ENCODE measurements at regions not wholly inside any gene's neighbourhood (a gene's known extent, or its start where the extent isn't known, plus 50 kb on each side); places are given as distances from the start of the nearest gene placed in this dataset.
A peak's percentile ranks its signal among the peaks of the same experiment; 100 is the strongest.
"Not testable (repeated sequence)": the region's sequence is repeated elsewhere in the genome, so short reads cannot be mapped to it uniquely, and the experiment has no call there.

- Histone ChIP-seq H3K4me1 (ENCODE audit: insufficient read depth, low read length) (no peaks in the 10 kb centered on the region), H3K27ac (ENCODE audit: low read depth, low read length) (no peak overlapping the region), H3K36me3 (ENCODE audit: insufficient read depth, low read length) (no peaks in the 10 kb centered on the region), H3K4me3 (ENCODE audit: low read length in 2 of 2) (no peak overlapping the region), H3K9me3 (ENCODE audit: control insufficient read depth in 1 of 2, low read length in 2 of 2) (peaks cover 0 to 7% of the 10 kb centered on the region in 2 donors), H3K27me3 (ENCODE audit: insufficient read depth, low read length) (no peaks in the 10 kb centered on the region)
- Mint-ChIP-seq H3K4me3 (no peak overlapping the region), H3K4me1 (no peaks in the 10 kb centered on the region), H3K9me3 (peaks cover 0 to 34% (median 25%) of the 10 kb centered on the region in 8 donors), H3K36me3 (peaks cover 4 to 11% of the 10 kb centered on the region in 2 donors), H3K27ac (no peak overlapping the region), H3K27me3 (peaks cover 2 to 6% of the 10 kb centered on the region in 2 donors)
- intact Hi-C loops (cut with micrococcal nuclease), result no loop called here
- ChIA-PET POLR2A (ENCODE audit: partially characterized antibody) (no interaction called here), CTCF (ENCODE audit: partially characterized antibody) (no interaction called here)
- DNase-seq, result no peak
Measured at GRCh38 chr2:161480123-161480522, 64.0 kb downstream of the TBR1 start.

GRCh38 chr2:161481619-161482018 lies 65.5 kb downstream of the TBR1 start:
- ChIA-PET CTCF (ENCODE audit: partially characterized antibody) (no interaction called here), POLR2A (ENCODE audit: partially characterized antibody) (no interaction called here)
- H3K36me3 Mint-ChIP-seq, result peaks cover 4 to 11% of the 10 kb centered on the region in 2 donors
- no peak overlapping the region for H3K4me3 ChIP-seq (ENCODE audit: low read length in 2 of 2)
- H3K27ac Mint-ChIP-seq, result no peak overlapping the region
- H3K27me3 Mint-ChIP-seq, result peaks cover 2 to 4% of the 10 kb centered on the region in 2 donors
- peaks cover 0 to 34% (median 23%) of the 10 kb centered on the region in 8 donors for H3K9me3 Mint-ChIP-seq
- H3K27ac ChIP-seq (ENCODE audit: low read depth, low read length), result no peak overlapping the region
- no peaks in the 10 kb centered on the region for H3K4me1 ChIP-seq (ENCODE audit: insufficient read depth, low read length)
- DNase-seq, result no peak
- peak overlapping the region in 1 of 8 donors; percentile 31 for H3K4me3 Mint-ChIP-seq
- intact Hi-C loops (cut with micrococcal nuclease), result no loop called here
- no peaks in the 10 kb centered on the region for H3K4me1 Mint-ChIP-seq
- no peaks in the 10 kb centered on the region for H3K27me3 ChIP-seq (ENCODE audit: insufficient read depth, low read length)
- no peaks in the 10 kb centered on the region for H3K36me3 ChIP-seq (ENCODE audit: insufficient read depth, low read length)
- peaks cover 0 to 7% of the 10 kb centered on the region in 2 donors for H3K9me3 ChIP-seq (ENCODE audit: control insufficient read depth in 1 of 2, low read length in 2 of 2)

- CTCF ChIA-PET (ENCODE audit: partially characterized antibody), result no interaction called here
- POLR2A ChIA-PET (ENCODE audit: partially characterized antibody), result no interaction called here
Measured at GRCh38 chr2:161484061-161484460, 68.0 kb downstream of the TBR1 start.

GRCh38 chr2:161486111-161486510 lies 70.0 kb downstream of the TBR1 start:
- Mint-ChIP-seq H3K36me3 (peaks cover 4 to 5% of the 10 kb centered on the region in 2 donors), H3K9me3 (peaks cover 0 to 20% (median 14%) of the 10 kb centered on the region in 8 donors), H3K27me3 (peaks cover 7 to 9% of the 10 kb centered on the region in 2 donors), H3K4me1 (no peaks in the 10 kb centered on the region), H3K4me3 (no peak overlapping the region), H3K27ac (no peak overlapping the region)
- Histone ChIP-seq H3K9me3 (ENCODE audit: control insufficient read depth in 1 of 2, low read length in 2 of 2) (peaks cover 0 to 7% of the 10 kb centered on the region in 2 donors), H3K4me1 (ENCODE audit: insufficient read depth, low read length) (no peaks in the 10 kb centered on the region), H3K36me3 (ENCODE audit: insufficient read depth, low read length) (no peaks in the 10 kb centered on the region), H3K27me3 (ENCODE audit: insufficient read depth, low read length) (no peaks in the 10 kb centered on the region), H3K4me3 (ENCODE audit: low read length in 2 of 2) (no peak overlapping the region), H3K27ac (ENCODE audit: low read depth, low read length) (no peak overlapping the region)
- DNase-seq, result no peak
- intact Hi-C loops (cut with micrococcal nuclease), result no loop called here
- CTCF ChIA-PET (ENCODE audit: partially characterized antibody), result no interaction called here
- POLR2A ChIA-PET (ENCODE audit: partially characterized antibody), result no interaction called here

More at GRCh38 chr2:161484061-161484460, 68.0 kb downstream of the TBR1 start:
- no peak overlapping the region for H3K27ac ChIP-seq (ENCODE audit: low read depth, low read length)
- Mint-ChIP-seq H3K9me3 (peaks cover 0 to 32% (median 23%) of the 10 kb centered on the region in 8 donors), H3K27ac (no peak overlapping the region), H3K4me3 (no peak overlapping the region), H3K4me1 (no peaks in the 10 kb centered on the region), H3K27me3 (peaks cover 2 to 9% of the 10 kb centered on the region in 2 donors), H3K36me3 (peaks cover 4 to 11% of the 10 kb centered on the region in 2 donors)
- peaks cover 0 to 7% of the 10 kb centered on the region in 2 donors for H3K9me3 ChIP-seq (ENCODE audit: control insufficient read depth in 1 of 2, low read length in 2 of 2)
- intact Hi-C loops (cut with micrococcal nuclease), result no loop called here
- H3K4me3 ChIP-seq (ENCODE audit: low read length in 2 of 2), result no peak overlapping the region
- no peaks in the 10 kb centered on the region for H3K36me3 ChIP-seq (ENCODE audit: insufficient read depth, low read length)
- DNase-seq, result no peak
- H3K4me1 ChIP-seq (ENCODE audit: insufficient read depth, low read length), result no peaks in the 10 kb centered on the region
- H3K27me3 ChIP-seq (ENCODE audit: insufficient read depth, low read length), result no peaks in the 10 kb centered on the region

- Histone ChIP-seq H3K36me3 (ENCODE audit: insufficient read depth, low read length) (no peaks in the 10 kb centered on the region), H3K27ac (ENCODE audit: low read depth, low read length) (no peak overlapping the region), H3K27me3 (ENCODE audit: insufficient read depth, low read length) (no peaks in the 10 kb centered on the region), H3K9me3 (ENCODE audit: control insufficient read depth in 1 of 2, low read length in 2 of 2) (no peaks in the 10 kb centered on the region), H3K4me1 (ENCODE audit: insufficient read depth, low read length) (no peaks in the 10 kb centered on the region), H3K4me3 (ENCODE audit: low read length in 2 of 2) (no peak overlapping the region)
- no peak overlapping the region for H3K27ac Mint-ChIP-seq
- no peaks in the 10 kb centered on the region for H3K4me1 Mint-ChIP-seq
- CTCF ChIA-PET (ENCODE audit: partially characterized antibody), result no interaction called here
- no peaks in the 10 kb centered on the region for H3K36me3 Mint-ChIP-seq
- peaks cover 0 to 5% (median 0%) of the 10 kb centered on the region in 8 donors for H3K9me3 Mint-ChIP-seq
- no peak for DNase-seq
- intact Hi-C loops (cut with micrococcal nuclease), result no loop called here
- peaks cover 5% of the 10 kb centered on the region in 2 donors for H3K27me3 Mint-ChIP-seq
- POLR2A ChIA-PET (ENCODE audit: partially characterized antibody), result no interaction called here
- H3K4me3 Mint-ChIP-seq, result no peak overlapping the region
Measured at GRCh38 chr2:161488131-161488699, 72.1 kb downstream of the TBR1 start.

GRCh38 chr2:161488879-161489278 lies 72.8 kb downstream of the TBR1 start:
- Histone ChIP-seq H3K4me1 (ENCODE audit: insufficient read depth, low read length) (no peaks in the 10 kb centered on the region), H3K27ac (ENCODE audit: low read depth, low read length) (no peak overlapping the region), H3K27me3 (ENCODE audit: insufficient read depth, low read length) (no peaks in the 10 kb centered on the region), H3K4me3 (ENCODE audit: low read length in 2 of 2) (no peak overlapping the region), H3K9me3 (ENCODE audit: control insufficient read depth in 1 of 2, low read length in 2 of 2) (no peaks in the 10 kb centered on the region), H3K36me3 (ENCODE audit: insufficient read depth, low read length) (no peaks in the 10 kb centered on the region)
- Mint-ChIP-seq H3K9me3 (peaks cover 0 to 5% (median 0%) of the 10 kb centered on the region in 8 donors), H3K27ac (no peak overlapping the region), H3K4me3 (no peak overlapping the region), H3K4me1 (no peaks in the 10 kb centered on the region), H3K36me3 (no peaks in the 10 kb centered on the region), H3K27me3 (peaks cover 5% of the 10 kb centered on the region in 2 donors)
- ChIA-PET CTCF (ENCODE audit: partially characterized antibody) (no interaction called here), POLR2A (ENCODE audit: partially characterized antibody) (no interaction called here)
- intact Hi-C loops (cut with micrococcal nuclease), result no loop called here
- no peak for DNase-seq

GRCh38 chr2:161500892-161501610 lies 85.0 kb downstream of the TBR1 start:
- H3K4me1 ChIP-seq (ENCODE audit: insufficient read depth, low read length); H3K9me3 ChIP-seq (ENCODE audit: control insufficient read depth in 1 of 2, low read length in 2 of 2); CTCF ChIA-PET (ENCODE audit: partially characterized antibody); H3K27ac ChIP-seq (ENCODE audit: low read depth, low read length); H3K27me3 ChIP-seq (ENCODE audit: insufficient read depth, low read length); DNase-seq; H3K36me3 ChIP-seq (ENCODE audit: insufficient read depth, low read length); H3K9me3 Mint-ChIP-seq; POLR2A ChIA-PET (ENCODE audit: partially characterized antibody); H3K4me3 ChIP-seq (ENCODE audit: low read length in 2 of 2); intact Hi-C loops (cut with micrococcal nuclease); H3K36me3 Mint-ChIP-seq: not testable (repeated sequence)
- H3K4me3 Mint-ChIP-seq, result peak overlapping the region; percentile 75 to 90 (median 82)
- H3K4me1 Mint-ChIP-seq, result peaks cover 6 to 12% (median 9%) of the 10 kb centered on the region in 4 donors
- H3K27me3 Mint-ChIP-seq, result peaks cover 4 to 11% of the 10 kb centered on the region in 2 donors
- peak overlapping the region in 3 of 7 donors; percentile 32 to 70 (median 69) for H3K27ac Mint-ChIP-seq

All from CD4-positive, alpha-beta memory T cell (primary cell).